GM18517 (cell line): ENCODE measurements at regions not wholly inside any gene's neighbourhood (a gene's known extent, or its start where the extent isn't known, plus 50 kb on each side); places are given as distances from the start of the nearest gene placed in this dataset.

Experiments
- ATAC-seq: cut with Tn5 transposase; IDR thresholded peaks from one replicate; pipeline ENCODE4 v1.9.1; 2021; ENCODE audit warnings: mild to moderate bottlenecking, moderate library complexity; ENCODE audit not compliant: unreplicated experiment

GRCh38 chr6:153800580-153801188 is 238.4 kb upstream of the OPRM1 start:
- ATAC-seq = no peak

GRCh38 chr6:153790876-153791473 is 248.1 kb upstream of the OPRM1 start:
- no peak for ATAC-seq

GRCh38 chr6:153790048-153790447 is 249.0 kb upstream of the OPRM1 start:
- no peak for ATAC-seq

GRCh38 chr6:153787341-153787606 is 251.8 kb upstream of the OPRM1 start:
- no peak for ATAC-seq

- no peak for ATAC-seq
These were observed 257.7 kb upstream of the OPRM1 start for GRCh38 chr6:153781306-153781705.

- no peak for ATAC-seq
These were observed 259.0 kb upstream of the OPRM1 start for GRCh38 chr6:153780011-153780410.

- no peak for ATAC-seq
These were observed 260.8 kb upstream of the OPRM1 start for GRCh38 chr6:153778216-153778615.

- no peak for ATAC-seq
These were observed 267.5 kb upstream of the OPRM1 start for GRCh38 chr6:153771577-153771976.

- no peak for ATAC-seq
These were observed 271.9 kb upstream of the OPRM1 start for GRCh38 chr6:153767127-153767526.

- no peak for ATAC-seq
These were observed 280.5 kb upstream of the OPRM1 start for GRCh38 chr6:153758516-153758915.

- no peak for ATAC-seq
These were observed 303.3 kb upstream of the OPRM1 start for GRCh38 chr6:153735761-153736160.

GRCh38 chr6:153729189-153729588 is 309.9 kb upstream of the OPRM1 start:
- ATAC-seq = no peak

- ATAC-seq = no peak
These were observed 311.2 kb upstream of the OPRM1 start for GRCh38 chr6:153727885-153728284.

- no peak for ATAC-seq
These were observed 313.6 kb upstream of the OPRM1 start for GRCh38 chr6:153725456-153725855.

GRCh38 chr6:153720732-153721131 is 318.3 kb upstream of the OPRM1 start:
- no peak for ATAC-seq

GRCh38 chr6:153705429-153705828 is 333.6 kb upstream of the OPRM1 start:
- no peak for ATAC-seq

- ATAC-seq = no peak
These were observed 336.4 kb upstream of the OPRM1 start for GRCh38 chr6:153702671-153703070.

GRCh38 chr6:153698637-153699036 is 340.4 kb upstream of the OPRM1 start:
- no peak for ATAC-seq

- ATAC-seq = no peak
These were observed 341.0 kb upstream of the OPRM1 start for GRCh38 chr6:153698001-153698400.

- no peak for ATAC-seq
These were observed 361.5 kb upstream of the OPRM1 start for GRCh38 chr6:153677522-153677921.

- no peak for ATAC-seq
These were observed 365.3 kb upstream of the OPRM1 start for GRCh38 chr6:153673750-153674149.

GRCh38 chr6:153673225-153673624 is 365.8 kb upstream of the OPRM1 start:
- no peak for ATAC-seq

- ATAC-seq = no peak
These were observed 368.5 kb upstream of the OPRM1 start for GRCh38 chr6:153670403-153671026.
